AG09319 (cell line): ENCODE measurements at regions not wholly inside any gene's neighbourhood (a gene's known extent, or its start where the extent isn't known, plus 50 kb on each side); places are given as distances from the start of the nearest gene placed in this dataset.

ENCODE experiments used
- DNase-seq: peaks from one replicate; pipeline ENCODE4 v3.0.0-alpha.2; 2010; ENCODE audit warnings: low read depth; ENCODE audit errors: extremely low read depth
- TF ChIP-seq, protein P1 (sequence below): IDR thresholded peaks from 2 replicates; pipeline ENCODE4 v1.5.1; 2011; ENCODE audit warnings: low read depth, mild to moderate bottlenecking, inconsistent platforms, low read length, moderate library complexity

GRCh38 chr3:34323517-34323916, 525.1 kb downstream of the PDCD6IP start:
- no peak for DNase-seq
- TF ChIP-seq, protein P1, sequence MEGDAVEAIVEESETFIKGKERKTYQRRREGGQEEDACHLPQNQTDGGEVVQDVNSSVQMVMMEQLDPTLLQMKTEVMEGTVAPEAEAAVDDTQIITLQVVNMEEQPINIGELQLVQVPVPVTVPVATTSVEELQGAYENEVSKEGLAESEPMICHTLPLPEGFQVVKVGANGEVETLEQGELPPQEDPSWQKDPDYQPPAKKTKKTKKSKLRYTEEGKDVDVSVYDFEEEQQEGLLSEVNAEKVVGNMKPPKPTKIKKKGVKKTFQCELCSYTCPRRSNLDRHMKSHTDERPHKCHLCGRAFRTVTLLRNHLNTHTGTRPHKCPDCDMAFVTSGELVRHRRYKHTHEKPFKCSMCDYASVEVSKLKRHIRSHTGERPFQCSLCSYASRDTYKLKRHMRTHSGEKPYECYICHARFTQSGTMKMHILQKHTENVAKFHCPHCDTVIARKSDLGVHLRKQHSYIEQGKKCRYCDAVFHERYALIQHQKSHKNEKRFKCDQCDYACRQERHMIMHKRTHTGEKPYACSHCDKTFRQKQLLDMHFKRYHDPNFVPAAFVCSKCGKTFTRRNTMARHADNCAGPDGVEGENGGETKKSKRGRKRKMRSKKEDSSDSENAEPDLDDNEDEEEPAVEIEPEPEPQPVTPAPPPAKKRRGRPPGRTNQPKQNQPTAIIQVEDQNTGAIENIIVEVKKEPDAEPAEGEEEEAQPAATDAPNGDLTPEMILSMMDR, result no peak

DNA sequence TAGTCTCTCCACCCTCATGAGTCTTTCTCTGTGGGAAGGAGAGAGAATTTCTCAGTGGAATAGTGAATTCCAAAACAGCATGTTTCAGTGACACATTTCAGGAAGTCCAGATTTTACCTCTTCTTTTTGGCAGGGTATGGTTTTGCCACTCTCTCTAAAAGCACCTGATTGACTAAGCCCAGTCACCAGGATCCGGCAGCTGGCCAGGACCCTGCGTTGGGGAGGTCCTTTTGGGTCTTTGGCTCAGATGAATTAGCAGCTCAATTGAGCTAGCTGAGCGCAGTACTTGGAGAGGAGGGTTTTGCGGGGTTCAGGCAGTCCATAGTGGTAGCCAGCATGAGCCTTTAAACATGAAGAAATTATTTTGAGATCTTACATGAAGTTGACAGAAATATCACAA, 548.2 kb downstream of the PDCD6IP start:
- TF ChIP-seq, protein P1, result no peak
- DNase-seq, result no peak

GRCh38 chr3:34351882-34352777, 553.7 kb downstream of the PDCD6IP start:
- TF ChIP-seq, protein P1, result no peak
- no peak for DNase-seq

GRCh38 chr3:34352778-34353331, 554.4 kb downstream of the PDCD6IP start:
- TF ChIP-seq, protein P1, result no peak
- DNase-seq, result no peak

- TF ChIP-seq, protein P1, result no peak
- no peak for DNase-seq
Measured at GRCh38 chr3:34357461-34357860, 559.0 kb downstream of the PDCD6IP start.

GRCh38 chr3:34359064-34359463, 560.6 kb downstream of the PDCD6IP start:
- TF ChIP-seq, protein P1, result no peak

GRCh38 chr3:34360713-34361112, 562.3 kb downstream of the PDCD6IP start:
- TF ChIP-seq, protein P1, result no peak
- DNase-seq, result no peak

More at GRCh38 chr3:34359064-34359463, 560.6 kb downstream of the PDCD6IP start:
- DNase-seq, result no peak
